GM12878 (cell line): ENCODE measurements at regions not wholly inside any gene's neighbourhood (a gene's known extent, or its start where the extent isn't known, plus 50 kb on each side); places are given as distances from the start of the nearest gene placed in this dataset.

ENCODE experiments used
- ATAC-seq: fragments of 200-7000 bp; cut with Tn5 transposase; 3 replicates; pipeline ENCODE4 v1.9.1; 2020; ENCODE audit warnings: mild to moderate bottlenecking, moderate library complexity
- BruUV-seq: library from RNA; stranded (reverse); fragments of 400-500 nt; replicated peaks from 2 replicates; lab custom pipeline; 2021; lab: Mats Ljungman, UMichigan
- CTCF ChIA-PET: fragments of 300-600 bp; sonication (Branson Sonifier 250); formaldehyde crosslinking; extraction: SDS; loops from one replicate; lab custom pipeline; 2021; ENCODE audit warnings: inconsistent platforms; lab: Yijun Ruan, JAX
- POLR2A ChIA-PET: fragments of 350-600 bp; formaldehyde crosslinking; extraction: SDS; loops from one replicate; lab custom pipeline; 2021; ENCODE audit warnings: inconsistent platforms; lab: Charles Lee
- RAD21 ChIA-PET: fragments of 300-600 bp; sonication (Branson Sonifier 250); formaldehyde crosslinking; loops from one replicate; lab custom pipeline; 2023; ENCODE audit warnings: antibody characterized with exemption; ENCODE audit not compliant: unreplicated experiment; lab: Charles Lee
- SMC1A ChIA-PET: fragments of 300-600 bp; sonication (Branson Sonifier 250); formaldehyde crosslinking; loops from one replicate; lab custom pipeline; 2023; ENCODE audit not compliant: unreplicated experiment, uncharacterized antibody; lab: Charles Lee
- DNase-seq: peaks from one replicate; pipeline ENCODE4 v3.0.0-alpha.2; 2011; ENCODE audit warnings: low read depth, low spot score
- FAIRE-seq: peaks from 3 replicates; lab custom pipeline; 2011; peaks lifted over from hg19 to GRCh38; lab: Jason Lieb, UNC
- H2AFZ ChIP-seq: 2 replicates; pipeline ENCODE4 v1.6.0; 2011; ENCODE audit warnings: low read depth, low read length, control low read depth; ENCODE audit not compliant: control insufficient read depth
- H3K27ac ChIP-seq: 2 replicates; pipeline ENCODE4 v1.5.1; 2011; ENCODE audit warnings: control low read depth; ENCODE audit not compliant: control insufficient read depth, insufficient read depth
- H3K27me3 ChIP-seq, 2 experiments: replicated peaks in 1 of 2; 2 replicates each; pipeline versions ENCODE4 v1.6.0 to v1.6.1; 2011; ENCODE audit warnings: low read length in 1 of 2; ENCODE audit not compliant: control insufficient read depth in 2 of 2, insufficient read depth in 2 of 2
- H3K36me3 ChIP-seq, 2 experiments: 2 replicates each; pipeline ENCODE4 v1.5.1; 2011; ENCODE audit warnings: low read length in 1 of 2; ENCODE audit not compliant: control insufficient read depth in 2 of 2, insufficient read depth in 2 of 2
- H3K4me1 ChIP-seq: 2 replicates; pipeline ENCODE4 v1.6.1; 2011; ENCODE audit warnings: mild to moderate bottlenecking, low read length, moderate library complexity, mixed read lengths; ENCODE audit not compliant: control insufficient read depth, insufficient read depth
- H3K4me2 ChIP-seq: 2 replicates; pipeline ENCODE4 v1.6.0; 2011; ENCODE audit warnings: control low read depth; ENCODE audit not compliant: control insufficient read depth, insufficient read depth
- H3K4me3 ChIP-seq: fragments of 200-600 bp; sonication (generic); 2 replicates; pipeline ENCODE4 v1.5.1; 2016
- H3K79me2 ChIP-seq: 2 replicates; pipeline ENCODE4 v1.6.0; 2011; ENCODE audit warnings: low read length; ENCODE audit not compliant: control insufficient read depth, insufficient read depth
- H3K9ac ChIP-seq: 2 replicates; pipeline ENCODE4 v1.8.0; 2011; ENCODE audit warnings: low read length, control low read depth, mixed read lengths; ENCODE audit not compliant: control insufficient read depth, insufficient read depth
- H3K9me3 ChIP-seq: replicated peaks from 3 replicates; pipeline ENCODE4 v1.5.1; 2011; ENCODE audit warnings: mild to moderate bottlenecking, low read length; ENCODE audit not compliant: control insufficient read depth, insufficient read depth
- H4K20me1 ChIP-seq: 2 replicates; pipeline ENCODE4 v1.6.0; 2011; ENCODE audit not compliant: control insufficient read depth, insufficient read depth
- BCL3 ChIP-seq: IDR thresholded peaks from 2 replicates; pipeline ENCODE4 v1.6.1; 2011; ENCODE audit warnings: borderline replicate concordance, low read depth, mild to moderate bottlenecking, moderate library complexity, low read length; ENCODE audit not compliant: insufficient read depth, poor library complexity, severe bottlenecking
- FOXK2 ChIP-seq: fragments of 450-650 bp; IDR thresholded peaks from 2 replicates; pipeline ENCODE4 v1.6.1; 2017; ENCODE audit warnings: mild to moderate bottlenecking, moderate library complexity
- HSF1 ChIP-seq: fragments of 150-350 bp; IDR thresholded peaks from 2 replicates; pipeline ENCODE4 v1.6.1; 2014; ENCODE audit warnings: mild to moderate bottlenecking, low read depth, low read length
- IKZF2 ChIP-seq, 2 experiments: fragments of 450-650 bp; IDR thresholded peaks; 2 replicates each; pipeline ENCODE4 v1.6.1; 2017; ENCODE audit warnings: mild to moderate bottlenecking in 2 of 2, moderate library complexity in 2 of 2
- JUNB ChIP-seq: IDR thresholded peaks from 2 replicates; pipeline ENCODE4 v1.6.1; 2016; ENCODE audit warnings: antibody characterized with exemption, mild to moderate bottlenecking
- KDM1A ChIP-seq: fragments of 200-600 bp; sonication (generic); IDR thresholded peaks from 2 replicates; pipeline ENCODE4 v1.6.1; 2016; ENCODE audit warnings: borderline replicate concordance
- LARP7 ChIP-seq: fragments of 450-650 bp; IDR thresholded peaks from 2 replicates; pipeline ENCODE4 v1.6.1; 2017; ENCODE audit warnings: mild to moderate bottlenecking
- PKNOX1 ChIP-seq: fragments of 450-650 bp; IDR thresholded peaks from 2 replicates; pipeline ENCODE4 v1.6.1; 2016; ENCODE audit warnings: mild to moderate bottlenecking
- POU2F2 ChIP-seq: IDR thresholded peaks from 3 replicates; pipeline ENCODE4 v1.6.1; 2011; ENCODE audit warnings: low read depth, mild to moderate bottlenecking, low read length, borderline replicate concordance
- SMC3 ChIP-seq: IDR thresholded peaks from 2 replicates; pipeline ENCODE4 v1.6.1; 2011; ENCODE audit warnings: low read length, improper control_type of control experiment, borderline replicate concordance
- TBL1XR1 ChIP-seq: IDR thresholded peaks from 2 replicates; pipeline ENCODE4 v1.6.1; 2012; ENCODE audit warnings: low read depth, low read length, improper control_type of control experiment
- TCF12 ChIP-seq: IDR thresholded peaks from 2 replicates; pipeline ENCODE4 v1.6.1; 2011; ENCODE audit warnings: low read depth, mild to moderate bottlenecking, low read length
- USF2 ChIP-seq: IDR thresholded peaks from 2 replicates; pipeline ENCODE4 v1.6.1; 2011; ENCODE audit warnings: low read depth, low read length, improper control_type of control experiment, borderline replicate concordance
- ZBTB33 ChIP-seq: fragments of 450-650 bp; IDR thresholded peaks from 2 replicates; pipeline ENCODE4 v1.6.1; 2017; ENCODE audit warnings: mild to moderate bottlenecking
- ZNF207 ChIP-seq: fragments of 450-650 bp; IDR thresholded peaks from 2 replicates; pipeline ENCODE4 v1.6.1; 2014; ENCODE audit warnings: antibody characterized with exemption, mild to moderate bottlenecking, borderline replicate concordance
- WGBS: methylation state at CpG from one replicate; pipeline ENCODE4 v1.1.6; 2016; ENCODE audit warnings: low lambda C conversion rate; ENCODE audit not compliant: insufficient replicate concordance, insufficient coverage; ENCODE audit errors: missing lambda C conversion rate; 5-methylcytosine and 5-hydroxymethylcytosine counted together
- in situ Hi-C: fragments of 300-500 bp; cut with MboI; formaldehyde crosslinking; loops from 9 replicates; pipeline ENCODE4 v1.14.3; 2018; ENCODE audit warnings: mixed read lengths
- intact Hi-C: fragments of 100-400 bp; cut with micrococcal nuclease; formaldehyde crosslinking; loops from one replicate; pipeline ENCODE4 v1.14.2; 2022; ENCODE audit not compliant: unreplicated experiment

DNA sequence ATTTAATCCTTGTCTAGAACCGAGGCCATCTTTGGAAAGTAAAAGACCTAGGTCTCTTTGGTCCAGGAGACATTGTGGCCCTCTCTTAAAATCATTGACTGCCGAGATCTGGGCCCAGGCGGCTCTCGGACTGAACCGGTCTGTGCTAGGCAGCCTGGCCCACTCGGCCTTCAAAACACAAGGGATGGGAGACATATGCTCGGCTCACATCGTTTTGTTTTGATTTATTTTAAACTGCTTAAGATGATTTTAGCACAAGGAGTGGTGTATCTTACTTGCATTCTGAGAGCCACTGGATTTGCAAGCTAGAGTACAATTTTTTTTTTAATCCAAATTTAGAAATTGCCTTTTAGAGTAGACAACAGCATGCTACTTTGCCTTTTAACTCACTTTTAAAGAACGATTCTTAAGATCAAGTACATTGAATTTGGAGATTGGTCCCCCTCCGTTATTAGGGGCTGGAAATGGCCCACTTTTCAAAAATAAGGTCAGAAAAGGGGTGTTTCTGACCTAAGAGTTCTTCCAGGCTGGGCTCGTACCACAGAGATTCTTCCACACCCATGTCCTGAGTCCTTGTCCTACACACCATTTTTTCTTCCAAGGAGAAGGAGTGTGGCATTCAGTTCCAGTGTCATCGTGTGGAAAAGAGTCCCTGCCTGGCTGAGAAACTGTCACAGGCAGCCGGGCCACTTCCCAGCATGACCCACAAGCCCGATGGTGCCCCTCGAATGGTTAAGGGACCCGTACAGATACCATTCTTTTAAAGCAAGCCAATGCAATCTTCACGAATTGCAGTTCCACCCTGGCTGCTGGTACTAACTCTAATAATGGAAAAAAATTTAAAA is 80.5 kb upstream of the WNT7B start (continued):
- no peak for TF ChIP-seq ZBTB33
- TF ChIP-seq USF2 = no peak
- TF ChIP-seq HSF1 = no peak
- no peak for TF ChIP-seq KDM1A
- TF ChIP-seq LARP7 = no peak

DNA sequence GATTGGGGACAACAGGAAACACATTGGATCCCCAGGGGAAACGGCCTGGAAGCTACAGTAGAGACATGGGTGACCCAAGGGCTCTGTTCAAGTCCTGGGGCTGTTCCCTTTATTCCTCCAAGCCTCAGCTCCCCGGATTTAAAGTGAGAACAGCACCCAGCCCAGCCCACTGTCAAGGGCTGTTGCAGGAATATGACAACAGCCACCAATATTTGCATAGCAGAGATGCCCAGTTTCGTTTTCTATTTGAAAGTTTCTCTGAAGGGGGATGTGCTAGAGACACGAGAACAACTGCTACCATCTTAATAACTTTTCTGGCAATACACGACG is 81.1 kb upstream of the WNT7B start:
- Histone ChIP-seq H3K4me2 (peak overlapping the region; percentile 97), H3K27ac (peak overlapping the region; percentile 79), H3K27me3 (no peaks in the 10 kb centered on the region; a peak in 2 of 4 replicates), H2AFZ (peak overlapping the region; percentile 30; the same call in 1 of the 2 replicates), H3K4me1 (peaks cover 27% of the 10 kb centered on the region), H3K79me2 (peaks cover 6% of the 10 kb centered on the region), H3K9me3 (no peaks in the 10 kb centered on the region), H4K20me1 (no peaks in the 10 kb centered on the region), H3K36me3 (no peaks in the 10 kb centered on the region), H3K9ac (peak overlapping the region; percentile 51; the same call in 1 of the 2 replicates), H3K4me3 (peak overlapping the region; percentile 25; the same call in 1 of the 2 replicates)
- under 1% methylated on average over 6 of the region's 6 CpGs for WGBS
- intact Hi-C loops = loop anchor here (1.0 kb wide), 1 partner anchor 23 kb away; no protein-coding TSS in a partner anchor
- FAIRE-seq (peak; percentile 94), DNase-seq (peak; percentile 56), ATAC-seq (peak; percentile 95)
- no TSS peak for BruUV-seq
- ChIA-PET POLR2A (no interaction called here), SMC1A (interaction anchor here (0.8 kb wide), 1 partner anchor 41 kb away, joined by 3 read pairs; no protein-coding TSS in a partner anchor), CTCF (interaction anchor here (1.4 kb wide), 1 partner anchor 60 kb away, joined by 3 read pairs; no protein-coding TSS in a partner anchor), RAD21 (no interaction called here)
- in situ Hi-C loops = no loop called here
- TF ChIP-seq PKNOX1 = no peak; the same call in 1 of the 2 replicates
- 0 out of 2 replicates have a peak, but pooled peaks have one; percentile 8 for TF ChIP-seq TBL1XR1
- TF ChIP-seq JUNB = peak; percentile 26
- TF ChIP-seq ZNF207 = no peak
- TF ChIP-seq POU2F2 = peak; percentile 98
- peak; percentile 56; the same call in 1 of the 2 replicates for TF ChIP-seq FOXK2
- peak; percentile 36 to 43; a peak in 2 of 4 replicates for TF ChIP-seq IKZF2 (IDR thresholded peaks at IDR 0.05)
- TF ChIP-seq BCL3 = no peak
- TF ChIP-seq SMC3 = no peak
- TF ChIP-seq TCF12 = no peak
